GM12878 (cell line): ENCODE measurements at regions not wholly inside any gene's neighbourhood (a gene's known extent, or its start where the extent isn't known, plus 50 kb on each side); places are given as distances from the start of the nearest gene placed in this dataset.

Experiments
- ATAC-seq: fragments of 200-7000 bp; cut with Tn5 transposase; 3 replicates; pipeline ENCODE4 v1.9.1; 2020; ENCODE audit warnings: mild to moderate bottlenecking, moderate library complexity
- BruUV-seq: library from RNA; stranded (reverse); fragments of 400-500 nt; replicated peaks from 2 replicates; lab custom pipeline; 2021; lab: Mats Ljungman, UMichigan
- CTCF ChIA-PET: fragments of 300-600 bp; sonication (Branson Sonifier 250); formaldehyde crosslinking; extraction: SDS; loops from one replicate; lab custom pipeline; 2021; ENCODE audit warnings: inconsistent platforms; lab: Yijun Ruan, JAX
- POLR2A ChIA-PET: fragments of 350-600 bp; formaldehyde crosslinking; extraction: SDS; loops from one replicate; lab custom pipeline; 2021; ENCODE audit warnings: inconsistent platforms; lab: Charles Lee
- RAD21 ChIA-PET: fragments of 300-600 bp; sonication (Branson Sonifier 250); formaldehyde crosslinking; loops from one replicate; lab custom pipeline; 2023; ENCODE audit warnings: antibody characterized with exemption; ENCODE audit not compliant: unreplicated experiment; lab: Charles Lee
- SMC1A ChIA-PET: fragments of 300-600 bp; sonication (Branson Sonifier 250); formaldehyde crosslinking; loops from one replicate; lab custom pipeline; 2023; ENCODE audit not compliant: unreplicated experiment, uncharacterized antibody; lab: Charles Lee
- DNase-seq: peaks from one replicate; pipeline ENCODE4 v3.0.0-alpha.2; 2011; ENCODE audit warnings: low read depth, low spot score
- FAIRE-seq: peaks from 3 replicates; lab custom pipeline; 2011; peaks lifted over from hg19 to GRCh38; lab: Jason Lieb, UNC
- H2AFZ ChIP-seq: 2 replicates; pipeline ENCODE4 v1.6.0; 2011; ENCODE audit warnings: low read depth, low read length, control low read depth; ENCODE audit not compliant: control insufficient read depth
- H3K27ac ChIP-seq: 2 replicates; pipeline ENCODE4 v1.5.1; 2011; ENCODE audit warnings: control low read depth; ENCODE audit not compliant: control insufficient read depth, insufficient read depth
- H3K27me3 ChIP-seq, 2 experiments: replicated peaks in 1 of 2; 2 replicates each; pipeline versions ENCODE4 v1.6.0 to v1.6.1; 2011; ENCODE audit warnings: low read length in 1 of 2; ENCODE audit not compliant: control insufficient read depth in 2 of 2, insufficient read depth in 2 of 2
- H3K36me3 ChIP-seq, 2 experiments: 2 replicates each; pipeline ENCODE4 v1.5.1; 2011; ENCODE audit warnings: low read length in 1 of 2; ENCODE audit not compliant: control insufficient read depth in 2 of 2, insufficient read depth in 2 of 2
- H3K4me1 ChIP-seq: 2 replicates; pipeline ENCODE4 v1.6.1; 2011; ENCODE audit warnings: mild to moderate bottlenecking, low read length, moderate library complexity, mixed read lengths; ENCODE audit not compliant: control insufficient read depth, insufficient read depth
- H3K4me2 ChIP-seq: 2 replicates; pipeline ENCODE4 v1.6.0; 2011; ENCODE audit warnings: control low read depth; ENCODE audit not compliant: control insufficient read depth, insufficient read depth
- H3K4me3 ChIP-seq: fragments of 200-600 bp; sonication (generic); 2 replicates; pipeline ENCODE4 v1.5.1; 2016
- H3K79me2 ChIP-seq: 2 replicates; pipeline ENCODE4 v1.6.0; 2011; ENCODE audit warnings: low read length; ENCODE audit not compliant: control insufficient read depth, insufficient read depth
- H3K9ac ChIP-seq: 2 replicates; pipeline ENCODE4 v1.8.0; 2011; ENCODE audit warnings: low read length, control low read depth, mixed read lengths; ENCODE audit not compliant: control insufficient read depth, insufficient read depth
- H3K9me3 ChIP-seq: replicated peaks from 3 replicates; pipeline ENCODE4 v1.5.1; 2011; ENCODE audit warnings: mild to moderate bottlenecking, low read length; ENCODE audit not compliant: control insufficient read depth, insufficient read depth
- H4K20me1 ChIP-seq: 2 replicates; pipeline ENCODE4 v1.6.0; 2011; ENCODE audit not compliant: control insufficient read depth, insufficient read depth
- CREB1 ChIP-seq: IDR thresholded peaks from 2 replicates; pipeline ENCODE4 v1.6.1; 2012; ENCODE audit warnings: low read depth, mild to moderate bottlenecking, inconsistent platforms
- EGR1 ChIP-seq, 2 experiments: IDR thresholded peaks; 1 replicate in 1 of 2; 2 replicates in 1 of 2; pipeline ENCODE4 v1.6.1; 2011 to 2012; ENCODE audit warnings: low read depth in 2 of 2, low read length in 2 of 2, borderline replicate concordance in 1 of 2, mild to moderate bottlenecking in 1 of 2, moderate library complexity in 1 of 2
- KLF5 ChIP-seq: fragments of 450-650 bp; IDR thresholded peaks from 2 replicates; pipeline ENCODE4 v1.6.1; 2014; ENCODE audit warnings: mild to moderate bottlenecking; ENCODE audit not compliant: partially characterized antibody
- MYB ChIP-seq: fragments of 150-350 bp; IDR thresholded peaks from 2 replicates; pipeline ENCODE4 v1.6.1; 2014; ENCODE audit warnings: mild to moderate bottlenecking, low read depth, low read length, borderline replicate concordance
- NFIC ChIP-seq: IDR thresholded peaks from 2 replicates; pipeline ENCODE4 v1.6.1; 2012; ENCODE audit warnings: low read depth, mild to moderate bottlenecking, inconsistent platforms, low read length, moderate library complexity
- POLR2A ChIP-seq: IDR thresholded peaks from 2 replicates; pipeline ENCODE4 v1.6.1; 2011; ENCODE audit warnings: low read depth, mild to moderate bottlenecking, low read length
- SP1 ChIP-seq: IDR thresholded peaks from one replicate; pipeline ENCODE4 v1.6.1; 2011; ENCODE audit warnings: low read depth, low read length
- TBL1XR1 ChIP-seq: IDR thresholded peaks from 2 replicates; pipeline ENCODE4 v1.6.1; 2012; ENCODE audit warnings: low read depth, low read length, improper control_type of control experiment
- WRNIP1 ChIP-seq: IDR thresholded peaks from 2 replicates; pipeline ENCODE4 v1.6.1; 2011; ENCODE audit warnings: low read depth, low read length, improper control_type of control experiment, borderline replicate concordance
- YBX1 ChIP-seq: fragments of 450-650 bp; IDR thresholded peaks from 2 replicates; pipeline ENCODE4 v1.6.1; 2016; ENCODE audit warnings: antibody characterized with exemption
- WGBS: methylation state at CpG from one replicate; pipeline ENCODE4 v1.1.6; 2016; ENCODE audit warnings: low lambda C conversion rate; ENCODE audit not compliant: insufficient replicate concordance, insufficient coverage; ENCODE audit errors: missing lambda C conversion rate; 5-methylcytosine and 5-hydroxymethylcytosine counted together
- in situ Hi-C: fragments of 300-500 bp; cut with MboI; formaldehyde crosslinking; loops from 9 replicates; pipeline ENCODE4 v1.14.3; 2018; ENCODE audit warnings: mixed read lengths
- intact Hi-C: fragments of 100-400 bp; cut with micrococcal nuclease; formaldehyde crosslinking; loops from one replicate; pipeline ENCODE4 v1.14.2; 2022; ENCODE audit not compliant: unreplicated experiment
- TF ChIP-seq, protein P1 (sequence below): fragments of 450-650 bp; formaldehyde crosslinking; IDR thresholded peaks from 2 replicates; pipeline ENCODE4 v1.4.0; 2020; ENCODE audit warnings: mild to moderate bottlenecking, moderate library complexity

DNA sequence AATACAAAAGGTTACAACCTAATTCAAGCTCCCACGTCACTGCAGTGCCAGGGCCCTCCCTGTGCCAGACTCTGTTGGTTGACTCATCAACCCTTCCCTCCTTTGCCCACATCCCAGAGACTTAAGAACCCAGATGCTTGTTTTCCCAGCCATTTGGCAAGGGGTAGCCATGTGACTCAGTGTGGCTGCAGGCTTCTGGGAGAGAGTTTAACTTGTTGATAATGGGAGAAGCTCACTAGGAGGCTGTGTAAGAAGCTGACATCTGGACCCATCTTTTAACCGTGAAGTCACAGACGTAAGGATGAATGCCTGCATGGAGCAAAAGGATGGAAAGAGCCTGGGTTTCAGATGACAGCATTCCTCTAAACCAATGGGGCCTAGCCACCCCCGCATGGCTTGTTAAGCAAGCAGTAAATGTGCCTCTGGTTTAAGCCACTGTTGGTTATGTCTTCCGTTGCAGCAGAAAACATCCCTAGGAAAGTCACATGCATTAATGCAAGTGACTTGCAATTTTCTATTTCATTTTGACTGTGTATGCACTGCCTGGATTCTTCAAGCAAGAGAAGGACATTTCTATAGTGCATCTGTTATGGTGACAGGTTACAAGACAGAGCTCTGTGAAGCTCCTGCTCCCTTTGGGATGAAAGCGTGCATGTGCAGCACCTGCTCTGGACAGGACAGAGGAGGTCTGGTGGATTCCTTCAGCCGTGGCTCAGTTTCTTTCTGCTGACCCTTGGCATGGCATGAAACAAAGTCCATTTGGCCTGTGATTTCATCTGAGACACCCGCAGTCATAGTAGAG, 57.5 kb upstream of the CREB5 start (continued):
- TF ChIP-seq, protein P1, sequence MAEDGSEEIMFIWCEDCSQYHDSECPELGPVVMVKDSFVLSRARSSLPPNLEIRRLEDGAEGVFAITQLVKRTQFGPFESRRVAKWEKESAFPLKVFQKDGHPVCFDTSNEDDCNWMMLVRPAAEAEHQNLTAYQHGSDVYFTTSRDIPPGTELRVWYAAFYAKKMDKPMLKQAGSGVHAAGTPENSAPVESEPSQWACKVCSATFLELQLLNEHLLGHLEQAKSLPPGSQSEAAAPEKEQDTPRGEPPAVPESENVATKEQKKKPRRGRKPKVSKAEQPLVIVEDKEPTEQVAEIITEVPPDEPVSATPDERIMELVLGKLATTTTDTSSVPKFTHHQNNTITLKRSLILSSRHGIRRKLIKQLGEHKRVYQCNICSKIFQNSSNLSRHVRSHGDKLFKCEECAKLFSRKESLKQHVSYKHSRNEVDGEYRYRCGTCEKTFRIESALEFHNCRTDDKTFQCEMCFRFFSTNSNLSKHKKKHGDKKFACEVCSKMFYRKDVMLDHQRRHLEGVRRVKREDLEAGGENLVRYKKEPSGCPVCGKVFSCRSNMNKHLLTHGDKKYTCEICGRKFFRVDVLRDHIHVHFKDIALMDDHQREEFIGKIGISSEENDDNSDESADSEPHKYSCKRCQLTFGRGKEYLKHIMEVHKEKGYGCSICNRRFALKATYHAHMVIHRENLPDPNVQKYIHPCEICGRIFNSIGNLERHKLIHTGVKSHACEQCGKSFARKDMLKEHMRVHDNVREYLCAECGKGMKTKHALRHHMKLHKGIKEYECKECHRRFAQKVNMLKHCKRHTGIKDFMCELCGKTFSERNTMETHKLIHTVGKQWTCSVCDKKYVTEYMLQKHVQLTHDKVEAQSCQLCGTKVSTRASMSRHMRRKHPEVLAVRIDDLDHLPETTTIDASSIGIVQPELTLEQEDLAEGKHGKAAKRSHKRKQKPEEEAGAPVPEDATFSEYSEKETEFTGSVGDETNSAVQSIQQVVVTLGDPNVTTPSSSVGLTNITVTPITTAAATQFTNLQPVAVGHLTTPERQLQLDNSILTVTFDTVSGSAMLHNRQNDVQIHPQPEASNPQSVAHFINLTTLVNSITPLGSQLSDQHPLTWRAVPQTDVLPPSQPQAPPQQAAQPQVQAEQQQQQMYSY (CRISPR knock-in tag), result no peak
- no peak for TF ChIP-seq NFIC

- BruUV-seq, result no TSS peak
- no peak overlapping the region for H3K4me2 ChIP-seq
- H3K9ac ChIP-seq, result no peak overlapping the region
- no peaks in the 10 kb centered on the region for H3K36me3 ChIP-seq
- SMC1A ChIA-PET, result no interaction called here
- H2AFZ ChIP-seq, result no peak overlapping the region
- POLR2A ChIA-PET, result no interaction called here
- FAIRE-seq (no peak), ATAC-seq (no peak), DNase-seq (no peak)
- no peaks in the 10 kb centered on the region for H3K4me1 ChIP-seq
- 39% methylated on average over 16 of the region's 16 CpGs for WGBS
- no peaks in the 10 kb centered on the region for H4K20me1 ChIP-seq
- no peaks in the 10 kb centered on the region for H3K9me3 ChIP-seq
- in situ Hi-C loops, result no loop called here
- H3K4me3 ChIP-seq, result no peak overlapping the region
- intact Hi-C loops, result no loop called here
- H3K27ac ChIP-seq, result no peak overlapping the region
- H3K79me2 ChIP-seq, result no peaks in the 10 kb centered on the region
- no peaks in the 10 kb centered on the region for H3K27me3 ChIP-seq
- RAD21 ChIA-PET, result no interaction called here
- CTCF ChIA-PET, result no interaction called here
- TF ChIP-seq TBL1XR1 (no peak), CREB1 (no peak), POLR2A (no peak), YBX1 (no peak), WRNIP1 (no peak), KLF5 (no peak), MYB (no peak), SP1 (no peak), EGR1 (IDR thresholded peaks at IDR 0.05; ENCODE audit: borderline replicate concordance in 1 of 2, low read depth in 2 of 2, low read length in 2 of 2) (no peak)
- TF ChIP-seq, protein P1 (CRISPR knock-in tag), result no peak
Observed at GRCh38 chr7:28355635-28356319, 56.5 kb upstream of the CREB5 start.
